GM13976 (cell line): ENCODE measurements at regions not wholly inside any gene's neighbourhood (a gene's known extent, or its start where the extent isn't known, plus 50 kb on each side); places are given as distances from the start of the nearest gene placed in this dataset.
"Not testable (repeated sequence)": the region's sequence is repeated elsewhere in the genome, so short reads cannot be mapped to it uniquely, and the experiment has no call there.

Source experiments
- DNase-seq: peaks from one replicate; pipeline ENCODE4 v3.0.0; 2012; ENCODE audit warnings: low spot score
- CTCF ChIP-seq: IDR thresholded peaks from 2 replicates; pipeline ENCODE4 v1.5.1; 2012; ENCODE audit warnings: borderline replicate concordance, mild to moderate bottlenecking; ENCODE audit not compliant: insufficient read depth; ENCODE audit errors: extremely low read depth, missing control alignments, control extremely low read depth
- in situ Hi-C: fragments of 300-500 bp; cut with MboI; formaldehyde crosslinking; loops from one replicate; pipeline ENCODE4 v1.12.0; 2022; ENCODE audit warnings: low sequenced_read_pairs, mixed read lengths, inconsistent platforms; ENCODE audit not compliant: unreplicated experiment

GRCh38 chr14:101313268-101313667 is 248.0 kb upstream of the DIO3 start:
- DNase-seq: no peak
- TF ChIP-seq CTCF: no peak
- in situ Hi-C loops: no loop called here

GRCh38 chr14:101315802-101316296 is 245.4 kb upstream of the DIO3 start:
- no peak for TF ChIP-seq CTCF
- no peak for DNase-seq
- in situ Hi-C loops: no loop called here

GRCh38 chr14:101318271-101318670 is 243.0 kb upstream of the DIO3 start:
- TF ChIP-seq CTCF: no peak
- DNase-seq: no peak
- in situ Hi-C loops: no loop called here

GRCh38 chr14:101320396-101320795 is 240.9 kb upstream of the DIO3 start:
- no peak for TF ChIP-seq CTCF
- in situ Hi-C loops: no loop called here
- DNase-seq: no peak

GRCh38 chr14:101322223-101322622 is 239.1 kb upstream of the DIO3 start:
- in situ Hi-C loops: no loop called here
- no peak for TF ChIP-seq CTCF
- DNase-seq: no peak

GRCh38 chr14:101323111-101323510 is 238.2 kb upstream of the DIO3 start:
- DNase-seq: no peak
- no peak for TF ChIP-seq CTCF

GRCh38 chr14:101323614-101324235 is 237.6 kb upstream of the DIO3 start:
- DNase-seq, in situ Hi-C loops: not testable (repeated sequence)

More at GRCh38 chr14:101323111-101323510, 238.2 kb upstream of the DIO3 start:
- in situ Hi-C loops: no loop called here
